IMR-90 (cell line): ENCODE measurements at regions not wholly inside any gene's neighbourhood (a gene's known extent, or its start where the extent isn't known, plus 50 kb on each side); places are given as distances from the start of the nearest gene placed in this dataset.

ENCODE experiments used
- ATAC-seq: fragments of 200-7000 bp; cut with Tn5 transposase; 2 replicates; pipeline ENCODE4 v1.9.1; 2020; ENCODE audit warnings: low read depth, mild to moderate bottlenecking, moderate library complexity
- BruUV-seq: library from RNA; stranded (reverse); fragments of 400-500 nt; replicated peaks from 2 replicates; lab custom pipeline; 2021; lab: Mats Ljungman, UMichigan
- CTCF ChIA-PET: fragments of 300-600 bp; formaldehyde crosslinking; extraction: SDS; loops from one replicate; lab custom pipeline; 2021; ENCODE audit warnings: antibody characterized with exemption; lab: Yijun Ruan, JAX
- POLR2A ChIA-PET: fragments of 300-600 bp; sonication (Branson Sonifier 250); formaldehyde crosslinking; loops from one replicate; lab custom pipeline; 2022; ENCODE audit warnings: antibody characterized with exemption; ENCODE audit not compliant: unreplicated experiment; lab: Charles Lee
- DNase-seq: peaks from one replicate; pipeline ENCODE4 v3.0.0; 2013
- H2AFZ ChIP-seq: replicated peaks from 2 replicates; pipeline ENCODE3; 2013; ENCODE audit warnings: low read length, mild to moderate bottlenecking; ENCODE audit not compliant: poor library complexity
- H2AK5ac ChIP-seq: 2 replicates; pipeline ENCODE4 v1.6.1; 2013; ENCODE audit warnings: low read depth, low read length, inconsistent platforms
- H2AK9ac ChIP-seq: replicated peaks from 2 replicates; pipeline ENCODE3; 2013; ENCODE audit warnings: mild to moderate bottlenecking, low read depth, low read length, moderate library complexity; ENCODE audit not compliant: poor library complexity
- H2BK120ac ChIP-seq: 2 replicates; pipeline ENCODE4 v1.6.1; 2013; ENCODE audit warnings: low read depth, low read length, inconsistent platforms
- H2BK15ac ChIP-seq: 3 replicates; pipeline ENCODE4 v1.6.1; 2013; ENCODE audit warnings: low read depth, low read length, inconsistent platforms
- H2BK20ac ChIP-seq: 2 replicates; pipeline ENCODE4 v1.6.1; 2013; ENCODE audit warnings: low read depth, mild to moderate bottlenecking, inconsistent platforms, low read length, moderate library complexity
- H2BK5ac ChIP-seq: 2 replicates; pipeline ENCODE4 v1.6.1; 2013; ENCODE audit warnings: mild to moderate bottlenecking, low read depth, low read length, inconsistent platforms; ENCODE audit not compliant: poor library complexity, severe bottlenecking
- H3K14ac ChIP-seq: replicated peaks from 2 replicates; pipeline ENCODE4 v1.6.1; 2013; ENCODE audit warnings: low read depth, low read length, inconsistent platforms
- H3K18ac ChIP-seq: 2 replicates; pipeline ENCODE4 v1.6.1; 2013; ENCODE audit warnings: low read depth, low read length, control low read depth
- H3K23ac ChIP-seq: 2 replicates; pipeline ENCODE4 v1.6.1; 2013; ENCODE audit warnings: low read depth, low read length, inconsistent platforms
- H3K27ac ChIP-seq: 2 replicates; pipeline ENCODE4 v1.5.1; 2013; ENCODE audit warnings: mild to moderate bottlenecking, control low read depth, low read length; ENCODE audit not compliant: insufficient read depth
- H3K27me3 ChIP-seq: 2 replicates; pipeline ENCODE4 v1.6.1; 2013; ENCODE audit warnings: low read length; ENCODE audit not compliant: control insufficient read depth, insufficient read depth
- H3K36me3 ChIP-seq: 2 replicates; pipeline ENCODE4 v1.6.1; 2013; ENCODE audit warnings: low read length, mixed read lengths; ENCODE audit not compliant: control insufficient read depth, insufficient read depth
- H3K4ac ChIP-seq: 2 replicates; pipeline ENCODE4 v1.6.1; 2013; ENCODE audit warnings: low read depth, low read length, inconsistent platforms
- H3K4me1 ChIP-seq: 2 replicates; pipeline ENCODE4 v1.6.1; 2013; ENCODE audit warnings: low read length, mixed read lengths; ENCODE audit not compliant: control insufficient read depth, insufficient read depth
- H3K4me2 ChIP-seq: 2 replicates; pipeline ENCODE4 v1.6.1; 2013; ENCODE audit warnings: low read depth, mild to moderate bottlenecking, control low read depth, low read length, moderate library complexity
- H3K4me3 ChIP-seq: 2 replicates; pipeline ENCODE4 v1.5.1; 2013; ENCODE audit warnings: low read depth, mild to moderate bottlenecking, control low read depth, low read length, moderate library complexity; ENCODE audit not compliant: insufficient read depth
- H3K56ac ChIP-seq: 2 replicates; pipeline ENCODE4 v1.6.1; 2013; ENCODE audit warnings: low read length, inconsistent platforms; ENCODE audit not compliant: insufficient read depth; ENCODE audit errors: extremely low read depth
- H3K79me1 ChIP-seq, 2 experiments: 2 replicates each; pipeline ENCODE4 v1.6.1; 2013; ENCODE audit warnings: low read length in 2 of 2, inconsistent platforms in 1 of 2, low read depth in 1 of 2
- H3K9ac ChIP-seq: 2 replicates; pipeline ENCODE4 v1.6.1; 2013; ENCODE audit warnings: low read depth, low read length, control low read depth
- H3K9me1 ChIP-seq: 2 replicates; pipeline ENCODE4 v1.6.1; 2013; ENCODE audit warnings: low read length, inconsistent platforms; ENCODE audit not compliant: insufficient read depth
- H3K9me3 ChIP-seq: 2 replicates; pipeline ENCODE4 v1.6.1; 2013; ENCODE audit warnings: low read length; ENCODE audit not compliant: control insufficient read depth, insufficient read depth
- H4K20me1 ChIP-seq: 2 replicates; pipeline ENCODE4 v1.6.1; 2013; ENCODE audit warnings: low read length, inconsistent platforms; ENCODE audit not compliant: insufficient read depth
- H4K5ac ChIP-seq: 2 replicates; pipeline ENCODE4 v1.6.1; 2013; ENCODE audit warnings: mild to moderate bottlenecking, low read depth, low read length, control low read depth
- H4K8ac ChIP-seq, 2 experiments: 2 replicates each; pipeline ENCODE4 v1.6.1; 2013; ENCODE audit warnings: low read depth in 2 of 2, low read length in 2 of 2, control low read depth in 1 of 2, inconsistent platforms in 1 of 2
- H4K91ac ChIP-seq: 2 replicates; pipeline ENCODE4 v1.6.1; 2013; ENCODE audit warnings: low read depth, low read length, inconsistent platforms; ENCODE audit not compliant: insufficient read depth
- CEBPB ChIP-seq: IDR thresholded peaks from 2 replicates; pipeline ENCODE4 v1.6.1; 2012; ENCODE audit warnings: low read depth, low read length, improper control_type of control experiment
- CHD1 ChIP-seq: IDR thresholded peaks from 2 replicates; pipeline ENCODE4 v1.6.1; 2012; ENCODE audit warnings: low read depth, low read length, improper control_type of control experiment
- MAFK ChIP-seq: IDR thresholded peaks from 2 replicates; pipeline ENCODE4 v1.6.1; 2012; ENCODE audit warnings: low read depth, low read length, improper control_type of control experiment
- MAZ ChIP-seq: IDR thresholded peaks from 2 replicates; pipeline ENCODE4 v1.6.1; 2012; ENCODE audit warnings: low read depth, mild to moderate bottlenecking, low read length, improper control_type of control experiment, moderate library complexity, borderline replicate concordance
- RCOR1 ChIP-seq: IDR thresholded peaks from 2 replicates; pipeline ENCODE4 v1.6.1; 2012; ENCODE audit warnings: mild to moderate bottlenecking, low read length, improper control_type of control experiment; ENCODE audit not compliant: insufficient replicate concordance
- WGBS, 2 experiments: methylation state at CpG; one replicate each; pipeline versions ENCODE4 v1.1.5 to v1.1.7; 2013; ENCODE audit warnings: missing lambda C conversion rate in 2 of 2; ENCODE audit not compliant: insufficient read length in 1 of 2; ENCODE audit errors: extremely low coverage in 2 of 2; 5-methylcytosine and 5-hydroxymethylcytosine counted together
- dilution Hi-C: fragments of 300-500 bp; cut with HindIII; formaldehyde crosslinking; loops from one replicate; pipeline ENCODE4 v1.14.3; 2018; ENCODE audit warnings: low sequenced_read_pairs; ENCODE audit not compliant: unreplicated experiment
- in situ Hi-C: fragments of 300-500 bp; cut with MboI; formaldehyde crosslinking; loops from 3 replicates; pipeline ENCODE4 v1.14.3; 2019; ENCODE audit warnings: low sequenced_read_pairs, inconsistent platforms, mixed read lengths
- intact Hi-C: fragments of 100-400 bp; cut with micrococcal nuclease; formaldehyde crosslinking; loops from 2 replicates; pipeline ENCODE4 v1.10.0; 2022
- TF ChIP-seq, protein P1 (sequence below): fragments of 150-350 bp; IDR thresholded peaks from 2 replicates; pipeline ENCODE4 v1.6.1; 2016; ENCODE audit warnings: low read depth, mild to moderate bottlenecking, low read length, moderate library complexity, borderline replicate concordance

DNA sequence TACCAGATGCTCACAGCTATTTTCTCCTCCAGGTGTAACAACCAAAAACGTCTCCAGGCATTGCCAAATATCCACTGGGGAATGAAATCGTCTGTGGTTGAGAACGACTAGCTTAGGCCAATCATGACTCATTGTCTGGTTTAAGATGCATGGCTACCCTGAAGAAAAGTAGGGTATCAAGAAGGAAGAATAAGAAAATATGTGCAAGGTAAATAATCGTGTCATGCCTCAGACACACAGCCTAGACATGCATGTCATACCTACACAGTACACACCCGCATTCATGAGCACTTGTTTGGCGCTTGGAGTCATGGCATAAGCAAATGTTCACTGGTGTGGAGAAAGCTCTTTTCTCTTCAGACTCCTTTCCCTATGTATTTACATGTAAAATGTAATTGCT lies 745.7 kb downstream of the MAFB start:
- H3K4me3 ChIP-seq: no peak overlapping the region
- no TSS peak for BruUV-seq
- no peak overlapping the region for H3K14ac ChIP-seq
- H2AK5ac ChIP-seq: no peak overlapping the region
- H3K27ac ChIP-seq: no peak overlapping the region
- H2BK5ac ChIP-seq: no peak overlapping the region
- no peak overlapping the region for H3K23ac ChIP-seq
- WGBS, 2 experiments: no CpG with 5 or more reads among the region's 6 CpGs
- H2AK9ac ChIP-seq: no peak overlapping the region
- TF ChIP-seq CEBPB (no peak), CHD1 (no peak), RCOR1 (no peak), MAZ (no peak), MAFK (no peak)
- TF ChIP-seq, protein P1, sequence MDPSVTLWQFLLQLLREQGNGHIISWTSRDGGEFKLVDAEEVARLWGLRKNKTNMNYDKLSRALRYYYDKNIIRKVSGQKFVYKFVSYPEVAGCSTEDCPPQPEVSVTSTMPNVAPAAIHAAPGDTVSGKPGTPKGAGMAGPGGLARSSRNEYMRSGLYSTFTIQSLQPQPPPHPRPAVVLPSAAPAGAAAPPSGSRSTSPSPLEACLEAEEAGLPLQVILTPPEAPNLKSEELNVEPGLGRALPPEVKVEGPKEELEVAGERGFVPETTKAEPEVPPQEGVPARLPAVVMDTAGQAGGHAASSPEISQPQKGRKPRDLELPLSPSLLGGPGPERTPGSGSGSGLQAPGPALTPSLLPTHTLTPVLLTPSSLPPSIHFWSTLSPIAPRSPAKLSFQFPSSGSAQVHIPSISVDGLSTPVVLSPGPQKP: no peak
- H3K18ac ChIP-seq: no peak overlapping the region
- H3K9ac ChIP-seq: no peak overlapping the region
- no peaks in the 10 kb centered on the region for H3K9me1 ChIP-seq
- ATAC-seq (no peak), DNase-seq (no peak)
- in situ Hi-C loops (no loop called here), dilution Hi-C loops (no loop called here), intact Hi-C loops (no loop called here)
- no peak overlapping the region for H3K4ac ChIP-seq
- ChIA-PET CTCF (no interaction called here), POLR2A (interaction anchor here (0.5 kb wide), 1 partner anchor 954 kb away, joined by 3 read pairs; no protein-coding TSS in a partner anchor)
- H2AFZ ChIP-seq: no peak overlapping the region
- H3K56ac ChIP-seq: no peak overlapping the region
- H3K9me3 ChIP-seq: no peaks in the 10 kb centered on the region
- no peaks in the 10 kb centered on the region for H3K36me3 ChIP-seq
- H3K4me2 ChIP-seq: no peak overlapping the region
- H4K5ac ChIP-seq: no peak overlapping the region
- no peaks in the 10 kb centered on the region for H3K27me3 ChIP-seq
- no peak overlapping the region for H2BK120ac ChIP-seq
- H3K79me1 ChIP-seq: no peaks in the 10 kb centered on the region
- no peak overlapping the region for H4K91ac ChIP-seq
- no peaks in the 10 kb centered on the region for H4K20me1 ChIP-seq
- no peaks in the 10 kb centered on the region for H3K4me1 ChIP-seq
- H2BK20ac ChIP-seq: no peak overlapping the region
- H4K8ac ChIP-seq: no peak overlapping the region
- H2BK15ac ChIP-seq: no peak overlapping the region
